H1 (cell line): ENCODE measurements at regions not wholly inside any gene's neighbourhood (a gene's known extent, or its start where the extent isn't known, plus 50 kb on each side); places are given as distances from the start of the nearest gene placed in this dataset.

Experiments used
- CHD2 ChIP-seq: IDR thresholded peaks from 2 replicates; pipeline ENCODE4 v1.6.1; 2012; ENCODE audit warnings: low read length, improper control_type of control experiment
- CTCF ChIP-seq, 3 experiments: IDR thresholded peaks; 1 replicate in 2 of 3; 2 replicates in 1 of 3; pipeline versions ENCODE4 v1.5.1 to v1.6.1; 2011; ENCODE audit warnings: low read length in 3 of 3, mild to moderate bottlenecking in 3 of 3, inconsistent platforms in 2 of 3, low read depth in 1 of 3, moderate library complexity in 1 of 3; ENCODE audit not compliant: insufficient read depth in 1 of 3; ENCODE audit errors: control extremely low read depth in 1 of 3
- JUN ChIP-seq: IDR thresholded peaks from 2 replicates; pipeline ENCODE4 v1.6.1; 2011; ENCODE audit warnings: low read depth, mild to moderate bottlenecking, improper control_type of control experiment, low read length
- JUND ChIP-seq: IDR thresholded peaks from 2 replicates; pipeline ENCODE4 v1.6.1; 2011; ENCODE audit warnings: mild to moderate bottlenecking, improper control_type of control experiment, low read length
- PHF8 ChIP-seq: fragments of 200-600 bp; sonication (generic); conservative IDR thresholded peaks from 2 replicates; pipeline ENCODE4 v1.7.1; 2012; ENCODE audit warnings: low read depth, mild to moderate bottlenecking, inconsistent platforms, low read length, moderate library complexity
- POLR2A ChIP-seq, 2 experiments: IDR thresholded peaks; 1 replicate in 1 of 2; 2 replicates in 1 of 2; pipeline ENCODE4 v1.6.1; 2011; ENCODE audit warnings: low read depth in 2 of 2, low read length in 2 of 2, mild to moderate bottlenecking in 2 of 2; ENCODE audit errors: control extremely low read depth in 1 of 2
- SIN3A ChIP-seq, 2 experiments: IDR thresholded peaks in 1 of 2; conservative IDR thresholded peaks in 1 of 2; 2 replicates each; pipeline ENCODE4 v1.6.1; 2011 to 2012; ENCODE audit warnings: low read length in 2 of 2, improper control_type of control experiment in 1 of 2, low read depth in 1 of 2, mild to moderate bottlenecking in 1 of 2
- TAF1 ChIP-seq: IDR thresholded peaks from 2 replicates; pipeline ENCODE4 v1.6.1; 2011; ENCODE audit warnings: mild to moderate bottlenecking, low read depth, low read length
- TF ChIP-seq, protein P1 (sequence below): fragments of 300-600 bp; sonication (generic); IDR thresholded peaks from 2 replicates; pipeline ENCODE4 v1.7.1; 2012; ENCODE audit warnings: low read length, moderate library complexity, mild to moderate bottlenecking, inconsistent platforms; ENCODE audit not compliant: insufficient replicate concordance

DNA sequence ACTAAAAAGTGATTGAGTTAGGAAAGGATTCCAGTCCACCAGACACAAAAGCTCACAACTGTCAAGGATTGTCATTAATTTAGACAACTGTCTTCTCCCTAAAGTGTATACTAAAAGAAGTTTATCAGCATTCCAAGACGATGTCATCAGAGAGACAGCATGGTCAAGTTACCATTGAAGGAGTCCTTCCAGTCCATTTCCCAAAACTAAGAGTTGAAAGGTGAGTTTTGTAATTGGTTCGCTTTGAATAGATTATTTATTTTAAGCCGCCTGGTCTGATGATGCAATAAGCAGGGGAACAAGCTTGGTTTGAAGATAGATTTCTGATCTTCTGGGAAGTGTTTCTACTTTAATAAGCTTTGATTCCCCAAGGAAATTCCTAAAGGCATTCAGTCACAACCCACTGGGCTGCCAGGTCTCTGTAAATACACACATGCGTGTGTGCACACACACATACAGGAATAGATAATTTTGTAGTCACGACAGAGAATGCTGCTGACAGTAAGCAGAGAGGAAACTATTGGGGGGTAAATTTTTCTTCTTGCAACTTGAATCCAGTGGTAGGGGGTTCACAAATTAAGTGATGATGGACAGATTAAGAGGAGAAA, 234.8 kb downstream of the PIK3R1 start:
- no peak for TF ChIP-seq CTCF (IDR thresholded peaks at IDR 0.05; ENCODE audit: control extremely low read depth in 1 of 3, insufficient read depth in 1 of 3, low read depth in 1 of 3, low read length in 3 of 3)
- TF ChIP-seq SIN3A (conservative IDR thresholded peaks at IDR 0.05 in 1 of 2, IDR thresholded peaks at IDR 0.05 in 1 of 2; ENCODE audit: low read depth in 1 of 2, low read length in 2 of 2): no peak
- TF ChIP-seq JUND: no peak
- no peak for TF ChIP-seq POLR2A (IDR thresholded peaks at IDR 0.05; ENCODE audit: control extremely low read depth in 1 of 2, low read depth in 2 of 2, low read length in 2 of 2)
- no peak for TF ChIP-seq JUN
- TF ChIP-seq, protein P1, sequence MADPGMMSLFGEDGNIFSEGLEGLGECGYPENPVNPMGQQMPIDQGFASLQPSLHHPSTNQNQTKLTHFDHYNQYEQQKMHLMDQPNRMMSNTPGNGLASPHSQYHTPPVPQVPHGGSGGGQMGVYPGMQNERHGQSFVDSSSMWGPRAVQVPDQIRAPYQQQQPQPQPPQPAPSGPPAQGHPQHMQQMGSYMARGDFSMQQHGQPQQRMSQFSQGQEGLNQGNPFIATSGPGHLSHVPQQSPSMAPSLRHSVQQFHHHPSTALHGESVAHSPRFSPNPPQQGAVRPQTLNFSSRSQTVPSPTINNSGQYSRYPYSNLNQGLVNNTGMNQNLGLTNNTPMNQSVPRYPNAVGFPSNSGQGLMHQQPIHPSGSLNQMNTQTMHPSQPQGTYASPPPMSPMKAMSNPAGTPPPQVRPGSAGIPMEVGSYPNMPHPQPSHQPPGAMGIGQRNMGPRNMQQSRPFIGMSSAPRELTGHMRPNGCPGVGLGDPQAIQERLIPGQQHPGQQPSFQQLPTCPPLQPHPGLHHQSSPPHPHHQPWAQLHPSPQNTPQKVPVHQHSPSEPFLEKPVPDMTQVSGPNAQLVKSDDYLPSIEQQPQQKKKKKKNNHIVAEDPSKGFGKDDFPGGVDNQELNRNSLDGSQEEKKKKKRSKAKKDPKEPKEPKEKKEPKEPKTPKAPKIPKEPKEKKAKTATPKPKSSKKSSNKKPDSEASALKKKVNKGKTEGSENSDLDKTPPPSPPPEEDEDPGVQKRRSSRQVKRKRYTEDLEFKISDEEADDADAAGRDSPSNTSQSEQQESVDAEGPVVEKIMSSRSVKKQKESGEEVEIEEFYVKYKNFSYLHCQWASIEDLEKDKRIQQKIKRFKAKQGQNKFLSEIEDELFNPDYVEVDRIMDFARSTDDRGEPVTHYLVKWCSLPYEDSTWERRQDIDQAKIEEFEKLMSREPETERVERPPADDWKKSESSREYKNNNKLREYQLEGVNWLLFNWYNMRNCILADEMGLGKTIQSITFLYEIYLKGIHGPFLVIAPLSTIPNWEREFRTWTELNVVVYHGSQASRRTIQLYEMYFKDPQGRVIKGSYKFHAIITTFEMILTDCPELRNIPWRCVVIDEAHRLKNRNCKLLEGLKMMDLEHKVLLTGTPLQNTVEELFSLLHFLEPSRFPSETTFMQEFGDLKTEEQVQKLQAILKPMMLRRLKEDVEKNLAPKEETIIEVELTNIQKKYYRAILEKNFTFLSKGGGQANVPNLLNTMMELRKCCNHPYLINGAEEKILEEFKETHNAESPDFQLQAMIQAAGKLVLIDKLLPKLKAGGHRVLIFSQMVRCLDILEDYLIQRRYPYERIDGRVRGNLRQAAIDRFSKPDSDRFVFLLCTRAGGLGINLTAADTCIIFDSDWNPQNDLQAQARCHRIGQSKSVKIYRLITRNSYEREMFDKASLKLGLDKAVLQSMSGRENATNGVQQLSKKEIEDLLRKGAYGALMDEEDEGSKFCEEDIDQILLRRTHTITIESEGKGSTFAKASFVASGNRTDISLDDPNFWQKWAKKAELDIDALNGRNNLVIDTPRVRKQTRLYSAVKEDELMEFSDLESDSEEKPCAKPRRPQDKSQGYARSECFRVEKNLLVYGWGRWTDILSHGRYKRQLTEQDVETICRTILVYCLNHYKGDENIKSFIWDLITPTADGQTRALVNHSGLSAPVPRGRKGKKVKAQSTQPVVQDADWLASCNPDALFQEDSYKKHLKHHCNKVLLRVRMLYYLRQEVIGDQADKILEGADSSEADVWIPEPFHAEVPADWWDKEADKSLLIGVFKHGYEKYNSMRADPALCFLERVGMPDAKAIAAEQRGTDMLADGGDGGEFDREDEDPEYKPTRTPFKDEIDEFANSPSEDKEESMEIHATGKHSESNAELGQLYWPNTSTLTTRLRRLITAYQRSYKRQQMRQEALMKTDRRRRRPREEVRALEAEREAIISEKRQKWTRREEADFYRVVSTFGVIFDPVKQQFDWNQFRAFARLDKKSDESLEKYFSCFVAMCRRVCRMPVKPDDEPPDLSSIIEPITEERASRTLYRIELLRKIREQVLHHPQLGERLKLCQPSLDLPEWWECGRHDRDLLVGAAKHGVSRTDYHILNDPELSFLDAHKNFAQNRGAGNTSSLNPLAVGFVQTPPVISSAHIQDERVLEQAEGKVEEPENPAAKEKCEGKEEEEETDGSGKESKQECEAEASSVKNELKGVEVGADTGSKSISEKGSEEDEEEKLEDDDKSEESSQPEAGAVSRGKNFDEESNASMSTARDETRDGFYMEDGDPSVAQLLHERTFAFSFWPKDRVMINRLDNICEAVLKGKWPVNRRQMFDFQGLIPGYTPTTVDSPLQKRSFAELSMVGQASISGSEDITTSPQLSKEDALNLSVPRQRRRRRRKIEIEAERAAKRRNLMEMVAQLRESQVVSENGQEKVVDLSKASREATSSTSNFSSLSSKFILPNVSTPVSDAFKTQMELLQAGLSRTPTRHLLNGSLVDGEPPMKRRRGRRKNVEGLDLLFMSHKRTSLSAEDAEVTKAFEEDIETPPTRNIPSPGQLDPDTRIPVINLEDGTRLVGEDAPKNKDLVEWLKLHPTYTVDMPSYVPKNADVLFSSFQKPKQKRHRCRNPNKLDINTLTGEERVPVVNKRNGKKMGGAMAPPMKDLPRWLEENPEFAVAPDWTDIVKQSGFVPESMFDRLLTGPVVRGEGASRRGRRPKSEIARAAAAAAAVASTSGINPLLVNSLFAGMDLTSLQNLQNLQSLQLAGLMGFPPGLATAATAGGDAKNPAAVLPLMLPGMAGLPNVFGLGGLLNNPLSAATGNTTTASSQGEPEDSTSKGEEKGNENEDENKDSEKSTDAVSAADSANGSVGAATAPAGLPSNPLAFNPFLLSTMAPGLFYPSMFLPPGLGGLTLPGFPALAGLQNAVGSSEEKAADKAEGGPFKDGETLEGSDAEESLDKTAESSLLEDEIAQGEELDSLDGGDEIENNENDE: no peak
- TF ChIP-seq CHD2: no peak
- TF ChIP-seq TAF1: no peak
- no peak for TF ChIP-seq PHF8
